Endothelial cell (in vitro differentiated cells): ENCODE measurements at regions not wholly inside any gene's neighbourhood (a gene's known extent, or its start where the extent isn't known, plus 50 kb on each side); places are given as distances from the start of the nearest gene placed in this dataset.

Experiments
- DNase-seq: peaks from one replicate; pipeline ENCODE4 v3.0.0; 2021; ENCODE audit warnings: low spot score
- H3K27ac Mint-ChIP-seq: one replicate; pipeline ENCODE4 v1.8.0; 2021; ENCODE audit warnings: mixed read lengths, inconsistent platforms; ENCODE audit not compliant: unreplicated experiment
- H3K27me3 Mint-ChIP-seq: one replicate; pipeline ENCODE4 v1.8.0; 2021; ENCODE audit warnings: mild to moderate bottlenecking, moderate library complexity, mixed read lengths, inconsistent platforms; ENCODE audit not compliant: unreplicated experiment
- H3K36me3 Mint-ChIP-seq: one replicate; pipeline ENCODE4 v1.8.0; 2021; ENCODE audit warnings: mild to moderate bottlenecking, low read depth, mixed read lengths, inconsistent platforms; ENCODE audit not compliant: unreplicated experiment
- H3K4me1 Mint-ChIP-seq: one replicate; pipeline ENCODE4 v1.8.0; 2021; ENCODE audit warnings: mild to moderate bottlenecking, mixed read lengths, inconsistent platforms; ENCODE audit not compliant: unreplicated experiment
- H3K4me3 Mint-ChIP-seq: one replicate; pipeline ENCODE4 v1.8.0; 2021; ENCODE audit warnings: mild to moderate bottlenecking, mixed read lengths, inconsistent platforms; ENCODE audit not compliant: unreplicated experiment
- H3K9me3 Mint-ChIP-seq: one replicate; pipeline ENCODE4 v1.8.0; 2021; ENCODE audit warnings: mixed read lengths, inconsistent platforms; ENCODE audit not compliant: unreplicated experiment
- CTCF ChIP-seq: fragments of 200-600 bp; sonication (generic); IDR thresholded peaks from one replicate; pipeline ENCODE4 v1.5.0; 2021; ENCODE audit warnings: antibody characterized with exemption; ENCODE audit not compliant: unreplicated experiment

GRCh38 chr6:67285770-67286495 is 1349.1 kb upstream of the ADGRB3 start:
- Mint-ChIP-seq H3K27me3 (no peaks in the 10 kb centered on the region), H3K36me3 (no peaks in the 10 kb centered on the region), H3K4me3 (no peak overlapping the region), H3K4me1 (no peaks in the 10 kb centered on the region), H3K27ac (no peak overlapping the region), H3K9me3 (no peaks in the 10 kb centered on the region)
- no peak for DNase-seq
- TF ChIP-seq CTCF: no peak

DNA sequence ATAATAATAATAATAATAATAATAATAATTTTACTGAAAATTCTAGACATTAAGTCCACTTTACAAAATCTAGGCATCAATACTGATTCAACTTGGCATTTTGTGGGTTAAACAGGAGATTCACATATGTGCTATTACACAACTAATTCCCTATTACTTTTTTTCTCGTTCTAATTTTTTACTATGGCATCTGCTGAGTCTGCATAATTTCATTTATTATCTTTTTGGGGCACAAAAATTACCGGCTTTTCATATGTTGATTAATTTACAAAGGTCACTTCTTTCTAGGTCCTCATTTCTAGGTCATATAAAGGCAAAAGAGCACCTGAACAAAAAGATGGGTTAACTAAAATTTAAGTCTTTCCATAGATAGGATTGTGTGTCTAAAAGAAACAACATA is 1357.8 kb upstream of the ADGRB3 start:
- DNase-seq: no peak
- no peak overlapping the region for H3K4me3 Mint-ChIP-seq
- H3K9me3 Mint-ChIP-seq: no peaks in the 10 kb centered on the region
- no peak overlapping the region for H3K27ac Mint-ChIP-seq
- TF ChIP-seq CTCF: no peak
- H3K4me1 Mint-ChIP-seq: no peaks in the 10 kb centered on the region
- no peaks in the 10 kb centered on the region for H3K36me3 Mint-ChIP-seq
- no peaks in the 10 kb centered on the region for H3K27me3 Mint-ChIP-seq

DNA sequence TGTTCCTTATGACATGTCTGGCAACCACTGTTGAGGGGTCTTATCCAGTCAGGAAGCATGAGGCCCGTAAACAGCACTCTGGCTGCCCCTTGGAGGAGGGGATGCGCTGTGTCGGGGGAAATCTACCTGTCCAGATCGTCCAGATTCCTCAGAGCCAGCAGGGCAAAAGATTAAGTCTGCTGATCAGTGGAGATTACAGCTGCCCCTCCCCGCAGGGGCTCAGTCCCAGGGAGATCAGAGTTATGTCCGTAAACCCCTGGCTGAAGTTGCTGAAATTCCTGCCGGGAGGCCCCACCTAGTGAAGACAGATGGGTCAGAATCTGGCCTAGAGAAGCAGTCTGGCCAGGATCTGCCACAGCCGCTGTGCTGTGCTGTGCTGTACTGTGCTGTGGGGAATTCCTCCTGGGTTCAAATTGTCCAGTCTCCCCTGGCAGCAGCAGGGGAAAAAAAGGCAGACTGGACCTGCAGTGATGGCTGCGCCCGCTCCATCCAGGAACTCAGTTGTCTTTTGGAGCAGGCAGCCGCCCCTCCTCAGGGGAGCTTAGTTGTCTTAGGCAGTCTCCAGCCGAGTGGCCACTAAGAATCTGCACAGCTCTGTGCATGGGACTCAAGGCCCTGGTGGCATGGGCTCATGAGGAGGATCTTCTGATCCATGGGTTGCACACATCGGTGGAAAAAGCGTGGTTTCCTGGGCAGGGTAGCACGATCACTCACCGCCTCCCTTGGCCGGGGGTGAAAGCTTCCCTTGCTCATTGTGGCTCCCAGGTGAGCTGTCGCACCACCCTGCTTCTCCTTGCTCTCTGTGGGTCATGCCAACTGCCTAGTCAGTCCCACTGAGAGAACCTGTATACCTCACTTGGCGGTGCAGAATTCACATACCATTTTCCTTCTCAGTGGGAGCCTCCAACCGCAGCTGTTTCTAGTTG is 1368.8 kb upstream of the ADGRB3 start:
- no peak overlapping the region for H3K27ac Mint-ChIP-seq
- H3K27me3 Mint-ChIP-seq: no peaks in the 10 kb centered on the region
- no peaks in the 10 kb centered on the region for H3K4me1 Mint-ChIP-seq
- H3K9me3 Mint-ChIP-seq: no peaks in the 10 kb centered on the region
- DNase-seq: no peak
- no peaks in the 10 kb centered on the region for H3K36me3 Mint-ChIP-seq
- no peak for TF ChIP-seq CTCF
- H3K4me3 Mint-ChIP-seq: no peak overlapping the region

GRCh38 chr6:67252663-67253062 is 1382.4 kb upstream of the ADGRB3 start:
- Mint-ChIP-seq H3K4me1 (no peaks in the 10 kb centered on the region), H3K27ac (no peak overlapping the region), H3K36me3 (no peaks in the 10 kb centered on the region), H3K9me3 (no peaks in the 10 kb centered on the region), H3K4me3 (no peak overlapping the region), H3K27me3 (no peaks in the 10 kb centered on the region)
- DNase-seq: no peak
- no peak for TF ChIP-seq CTCF

GRCh38 chr6:67248077-67248476 is 1387.0 kb upstream of the ADGRB3 start:
- H3K9me3 Mint-ChIP-seq: no peaks in the 10 kb centered on the region
- no peak overlapping the region for H3K4me3 Mint-ChIP-seq
- H3K4me1 Mint-ChIP-seq: no peaks in the 10 kb centered on the region
- H3K36me3 Mint-ChIP-seq: no peaks in the 10 kb centered on the region
- peaks cover 1% of the 10 kb centered on the region for H3K27me3 Mint-ChIP-seq
- DNase-seq: no peak
- TF ChIP-seq CTCF: no peak
- H3K27ac Mint-ChIP-seq: no peak overlapping the region
